Stimulated activated CD4-positive, alpha-beta T cell treated with anti-CD3 and anti-CD28 coated beads, Interleukin-12 subunit alpha, Interleukin-12 subunit beta, amount 100 ng/mL, for 48 hours (primary cell): ENCODE measurements at regions not wholly inside any gene's neighbourhood (a gene's known extent, or its start where the extent isn't known, plus 50 kb on each side); places are given as distances from the start of the nearest gene placed in this dataset.
A peak's percentile ranks its signal among the peaks of the same experiment; 100 is the strongest.

Source experiments
- DNase-seq, 3 donors: peaks; one replicate each; pipeline ENCODE4 v3.0.0-alpha.2; 2020; ENCODE audit warnings: low read depth in 2 of 3, low spot score in 1 of 3

- no peak for DNase-seq
Observed at GRCh38 chr2:45301307-45302277, 292.3 kb upstream of the SIX2 start.

GRCh38 chr2:45300026-45300750, 290.9 kb upstream of the SIX2 start:
- DNase-seq = no peak

- DNase-seq = no peak
Observed at GRCh38 chr2:45299361-45299760, 290.1 kb upstream of the SIX2 start.

DNA sequence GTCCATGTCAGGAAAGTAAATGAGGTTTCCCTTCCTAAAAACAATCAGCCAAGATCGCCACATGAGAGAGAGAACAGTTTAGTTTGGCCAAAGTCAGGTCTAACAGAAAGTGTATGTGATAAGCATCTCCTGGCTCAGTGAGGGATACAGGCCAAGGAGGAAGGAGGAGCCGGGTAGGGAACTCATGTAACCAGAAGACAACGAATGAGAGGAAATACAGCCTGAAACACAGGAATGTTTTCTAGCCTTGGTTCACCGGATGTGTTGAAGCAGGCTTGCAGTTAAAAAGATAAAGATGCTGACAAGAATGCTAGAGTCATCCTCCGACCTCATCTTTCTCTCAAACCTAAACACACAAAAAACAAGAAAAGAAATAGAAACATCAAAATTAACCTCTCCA, 283.9 kb upstream of the SIX2 start:
- no peak for DNase-seq

- DNase-seq = no peak
Observed at GRCh38 chr2:45291296-45291701, 282.0 kb upstream of the SIX2 start.

- peak in 1 of 3 donors; percentile 6 for DNase-seq
Observed at GRCh38 chr2:45289997-45290709, 280.9 kb upstream of the SIX2 start.

DNA sequence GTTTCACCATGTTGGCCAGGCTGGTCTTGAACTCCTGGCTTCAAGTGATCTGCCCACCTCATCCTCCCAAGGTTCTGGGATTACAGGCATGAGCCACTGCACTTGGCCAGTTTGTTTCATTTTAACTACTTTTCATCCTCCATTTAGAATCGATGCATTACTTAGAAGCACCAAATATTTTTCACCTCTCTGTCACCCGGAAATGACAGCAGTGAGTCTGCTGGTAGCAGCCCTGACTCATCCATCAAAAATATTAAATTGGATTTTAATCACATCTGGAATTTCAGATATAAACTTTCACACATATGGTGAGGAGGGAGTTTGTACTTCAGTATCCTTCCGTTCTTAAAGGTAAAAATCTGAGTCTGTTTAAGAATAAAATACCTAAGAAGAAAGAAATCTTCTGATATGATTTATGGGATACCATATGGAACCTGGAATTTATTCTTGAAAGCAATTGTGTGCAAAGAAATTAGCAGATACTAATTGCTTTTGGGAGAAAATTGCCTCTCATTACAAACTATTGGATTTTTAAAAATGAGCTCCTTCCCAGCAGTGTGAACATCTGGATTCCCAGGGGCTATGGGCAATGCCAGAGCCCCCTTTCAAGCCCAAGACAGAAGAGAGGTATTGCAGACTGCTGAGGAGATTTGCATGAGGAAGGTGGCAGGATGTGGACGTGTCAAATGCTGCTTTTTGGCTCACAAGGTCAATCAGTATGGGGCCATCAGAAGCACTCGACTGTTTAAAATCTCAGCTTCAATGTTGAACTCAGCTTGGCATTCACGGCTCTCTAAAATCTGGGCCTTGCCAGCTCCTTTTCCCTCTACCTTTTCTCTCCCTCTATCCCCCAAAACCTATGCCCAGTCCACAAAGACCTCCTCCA, 279.5 kb upstream of the SIX2 start:
- no peak for DNase-seq

DNA sequence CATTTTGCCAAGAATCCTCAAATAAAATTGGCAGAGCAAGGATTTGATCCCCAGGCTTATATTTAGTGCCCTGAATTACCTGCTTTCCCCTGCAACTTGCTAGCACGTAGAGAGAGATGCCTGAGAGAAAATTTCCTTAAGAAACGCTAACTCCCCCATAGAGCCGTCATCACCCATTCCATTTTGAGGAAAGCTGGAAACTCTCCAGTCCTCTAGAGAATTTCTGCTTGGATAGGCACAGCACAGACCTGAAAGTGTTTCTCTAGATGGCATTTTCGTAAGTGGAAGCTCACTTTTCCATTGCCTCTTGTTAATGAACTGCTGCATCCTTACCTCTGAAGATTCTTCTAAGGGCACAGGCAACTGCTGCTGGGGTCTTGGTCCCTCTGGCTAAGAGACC, 277.8 kb upstream of the SIX2 start:
- DNase-seq = no peak

GRCh38 chr2:45285771-45286390, 276.6 kb upstream of the SIX2 start:
- no peak for DNase-seq

DNA sequence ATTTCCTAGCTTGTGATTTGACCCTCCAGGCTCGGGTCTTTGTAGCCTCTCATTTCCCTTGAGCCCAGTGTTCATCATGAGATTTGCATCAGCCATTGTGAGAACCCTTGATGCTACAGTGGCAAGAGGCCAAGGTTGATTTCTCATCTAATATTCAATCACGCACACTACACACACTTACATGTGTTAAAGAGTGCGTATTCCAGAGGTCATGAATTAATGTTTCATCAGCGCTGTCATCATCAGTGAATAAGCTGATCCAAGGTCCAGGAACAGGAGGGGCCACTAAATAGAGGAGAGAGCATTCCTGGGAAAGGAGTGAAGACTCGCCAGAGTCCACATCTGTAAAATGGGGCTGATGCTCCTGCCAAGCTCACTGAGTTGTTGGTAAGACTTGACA, 276.1 kb upstream of the SIX2 start:
- DNase-seq = no peak

GRCh38 chr2:45284621-45284995, 275.4 kb upstream of the SIX2 start:
- DNase-seq = no peak

GRCh38 chr2:45283764-45284620, 274.7 kb upstream of the SIX2 start:
- no peak for DNase-seq

DNA sequence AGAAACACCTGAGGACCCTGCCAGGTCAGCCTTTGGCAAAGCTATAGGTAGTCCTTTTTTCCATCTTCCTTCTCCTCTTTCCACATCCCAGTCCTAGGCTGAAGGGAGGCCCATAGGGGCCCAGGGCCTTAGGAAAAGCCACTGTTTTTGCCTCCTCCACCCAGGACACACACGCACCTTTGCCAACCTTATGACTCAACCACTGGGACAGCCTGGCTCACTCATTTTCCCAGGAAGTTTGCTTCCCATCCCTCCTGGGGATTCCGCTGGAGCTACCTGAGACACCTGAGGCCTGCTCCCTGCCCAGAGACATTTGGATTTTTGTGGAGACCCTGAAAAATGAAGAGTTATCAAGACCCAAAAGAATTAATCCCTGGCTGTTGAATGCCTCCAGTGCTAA, 273.4 kb upstream of the SIX2 start:
- no peak for DNase-seq

DNA sequence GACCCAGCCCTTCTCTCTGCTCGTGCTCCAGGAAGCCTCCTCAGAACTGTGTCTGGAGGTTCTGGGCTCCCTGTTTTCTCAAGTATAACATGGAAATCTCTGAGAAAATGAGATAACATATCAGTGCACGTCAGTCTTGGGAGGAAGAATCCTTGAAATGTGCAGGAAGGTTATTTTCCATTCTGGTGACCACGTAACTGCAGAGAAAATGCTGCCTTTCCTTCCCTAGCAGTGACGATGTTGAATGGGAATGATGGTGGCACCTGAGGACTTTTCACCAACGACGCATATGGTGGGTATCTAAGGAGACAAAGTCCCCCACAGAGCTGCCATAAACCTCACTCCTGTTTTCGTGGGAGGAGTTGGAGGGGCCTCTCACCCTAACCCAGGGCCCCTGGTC, 272.1 kb upstream of the SIX2 start:
- DNase-seq = no peak

- no peak for DNase-seq
Observed at GRCh38 chr2:45280794-45281193, 271.5 kb upstream of the SIX2 start.

DNA sequence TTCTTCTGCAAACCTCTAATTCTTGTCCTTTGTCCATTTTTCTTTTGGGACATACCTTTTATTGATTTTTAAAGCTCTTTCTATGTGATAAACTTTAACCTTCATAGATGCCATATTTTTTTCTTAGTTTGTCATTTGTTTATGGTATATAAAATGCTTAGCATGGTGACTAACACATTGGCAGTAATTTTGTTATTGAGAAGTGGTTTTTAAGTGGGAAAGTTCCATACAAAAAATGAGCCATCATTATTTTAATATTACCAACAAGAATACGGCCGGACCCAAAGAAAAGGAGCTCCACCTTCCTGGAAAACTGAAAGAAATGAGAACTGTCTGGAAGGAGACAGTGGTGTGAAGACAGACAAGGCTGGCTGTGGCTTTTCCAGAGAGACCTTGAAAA, 270.1 kb upstream of the SIX2 start:
- no peak for DNase-seq

- DNase-seq = no peak
Observed at GRCh38 chr2:45278365-45279078, 269.3 kb upstream of the SIX2 start.

DNA sequence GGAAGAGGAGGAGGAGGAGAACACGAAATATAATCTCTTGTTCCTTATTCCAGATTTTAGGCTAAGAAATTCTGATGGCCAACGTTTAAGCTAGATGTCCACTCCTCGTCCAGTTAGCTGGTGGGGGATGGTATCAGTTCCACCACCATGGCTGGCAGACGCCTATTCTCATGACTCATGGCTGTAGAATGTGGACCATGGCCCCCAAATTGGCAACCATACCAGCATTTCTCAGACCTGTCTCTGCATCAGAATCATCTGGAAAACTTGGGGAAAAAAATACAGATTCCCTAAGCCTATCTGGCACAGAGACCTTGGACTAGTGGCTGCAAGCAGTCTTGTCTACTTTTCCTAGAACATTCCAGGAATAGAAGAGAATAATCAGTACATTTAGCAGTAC, 267.7 kb upstream of the SIX2 start:
- DNase-seq = no peak

- DNase-seq = no peak
Observed at GRCh38 chr2:45275806-45276205, 266.6 kb upstream of the SIX2 start.
